Activated CD8-positive, alpha-beta memory T cell treated with anti-CD3 and anti-CD28 coated beads, Interleukin-2, amount 50 U/mL, for 1 hour (primary cell): ENCODE measurements at regions not wholly inside any gene's neighbourhood (a gene's known extent, or its start where the extent isn't known, plus 50 kb on each side); places are given as distances from the start of the nearest gene placed in this dataset.

Experiments
- DNase-seq: peaks from one replicate; pipeline ENCODE4 v3.0.0-alpha.2; 2020; ENCODE audit errors: extremely low read depth

GRCh38 chr5:125138266-125138665 lies 391.8 kb upstream of the ZNF608 start:
- DNase-seq, result no peak

DNA sequence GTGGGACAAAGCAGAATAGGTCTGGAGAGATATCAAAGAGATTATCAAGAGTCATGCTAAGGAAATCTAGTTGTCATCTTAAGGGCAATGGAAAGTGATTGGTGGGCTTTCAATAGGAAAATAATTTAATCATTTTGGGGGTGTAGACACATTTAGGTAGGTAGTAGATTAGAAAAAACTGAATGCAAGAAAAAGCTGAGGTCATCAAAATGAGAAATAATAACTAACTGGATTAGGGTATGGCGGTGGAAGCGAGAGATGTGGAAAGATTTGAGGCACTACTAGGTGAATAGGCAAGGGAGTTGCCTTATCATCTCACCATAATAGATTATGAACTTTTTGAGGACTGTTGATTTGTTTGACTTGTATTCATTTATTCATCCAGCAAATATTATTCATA lies 393.2 kb upstream of the ZNF608 start:
- no peak for DNase-seq

- no peak for DNase-seq
Measured at GRCh38 chr5:125140220-125140619, 393.8 kb upstream of the ZNF608 start.

- no peak for DNase-seq
Measured at GRCh38 chr5:125140855-125141254, 394.4 kb upstream of the ZNF608 start.

DNA sequence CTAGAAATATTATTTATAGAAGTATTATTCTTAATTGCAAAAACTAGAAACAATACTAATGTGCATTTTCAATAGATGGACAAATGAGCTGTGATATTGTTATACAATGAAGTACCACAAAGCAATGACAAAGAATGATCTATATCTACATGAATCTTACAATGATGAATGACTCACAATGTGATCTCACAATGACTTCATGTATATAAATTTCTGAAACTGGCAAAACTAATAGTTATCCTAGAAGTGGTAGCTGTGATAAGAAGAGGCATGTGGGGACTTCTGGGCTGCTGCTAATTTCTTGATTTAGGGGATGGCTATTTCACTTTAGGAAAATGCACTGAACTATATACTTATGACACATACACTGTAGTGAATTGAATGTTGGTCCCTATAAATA lies 396.0 kb upstream of the ZNF608 start:
- DNase-seq, result no peak

DNA sequence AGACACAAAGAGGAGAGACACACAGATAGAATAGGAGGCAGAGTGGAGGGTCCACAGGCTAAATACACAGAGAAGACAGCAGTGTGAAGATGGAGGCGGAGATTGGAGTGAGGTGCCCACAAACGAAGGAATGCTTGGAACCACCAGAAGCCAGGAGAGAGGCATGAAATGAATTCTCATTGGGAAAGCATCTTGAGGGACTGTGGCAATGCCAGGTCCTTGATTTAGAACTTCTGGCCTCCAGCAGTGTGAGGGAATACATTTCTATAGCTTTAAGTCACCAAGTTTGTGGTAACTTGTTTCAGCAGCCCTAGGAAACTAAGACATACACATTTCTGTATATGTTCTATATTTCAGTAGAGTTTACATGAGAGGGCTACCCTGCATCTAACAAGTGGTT lies 396.6 kb upstream of the ZNF608 start:
- no peak for DNase-seq

GRCh38 chr5:125148076-125148475 lies 401.6 kb upstream of the ZNF608 start:
- DNase-seq, result no peak

GRCh38 chr5:125148706-125149105 lies 402.3 kb upstream of the ZNF608 start:
- no peak for DNase-seq

DNA sequence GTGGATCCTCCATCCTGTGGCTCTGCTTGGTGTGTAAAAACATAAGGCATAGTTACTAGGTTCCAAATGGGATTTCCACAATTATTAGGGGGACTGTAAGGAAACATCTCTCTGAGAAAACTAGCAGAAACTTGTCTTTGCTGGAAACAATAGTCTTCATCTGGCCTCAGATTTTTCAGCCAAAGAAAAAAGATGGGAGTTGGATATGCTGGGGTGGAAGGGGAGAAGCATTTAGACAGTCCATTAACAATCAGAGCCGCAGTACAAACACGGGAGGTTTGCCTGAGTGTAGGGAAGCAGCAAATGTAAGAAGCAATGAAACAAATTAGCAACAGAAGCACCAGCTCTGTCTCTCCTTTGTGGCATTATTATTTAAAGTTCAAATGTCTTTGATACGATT lies 402.7 kb upstream of the ZNF608 start:
- no peak for DNase-seq

DNA sequence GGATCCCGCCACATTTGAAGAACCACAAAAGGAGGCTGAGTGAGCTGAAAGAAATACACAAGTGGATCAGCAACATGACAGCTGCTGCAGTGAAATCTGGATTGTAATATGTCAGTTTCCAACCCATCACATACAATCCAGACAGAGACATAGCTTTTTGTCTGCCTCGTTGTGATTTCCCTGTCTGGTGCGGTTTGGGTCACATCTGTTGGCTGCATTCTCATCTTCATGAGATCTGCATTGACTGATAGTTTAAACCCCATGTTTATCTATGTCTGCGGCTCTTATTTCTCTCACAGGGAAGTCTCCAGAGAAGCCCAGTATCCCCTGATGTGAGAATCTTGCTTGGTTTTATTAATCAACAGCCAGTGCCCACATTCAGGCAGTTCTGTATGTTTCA lies 403.1 kb upstream of the ZNF608 start:
- DNase-seq, result no peak

DNA sequence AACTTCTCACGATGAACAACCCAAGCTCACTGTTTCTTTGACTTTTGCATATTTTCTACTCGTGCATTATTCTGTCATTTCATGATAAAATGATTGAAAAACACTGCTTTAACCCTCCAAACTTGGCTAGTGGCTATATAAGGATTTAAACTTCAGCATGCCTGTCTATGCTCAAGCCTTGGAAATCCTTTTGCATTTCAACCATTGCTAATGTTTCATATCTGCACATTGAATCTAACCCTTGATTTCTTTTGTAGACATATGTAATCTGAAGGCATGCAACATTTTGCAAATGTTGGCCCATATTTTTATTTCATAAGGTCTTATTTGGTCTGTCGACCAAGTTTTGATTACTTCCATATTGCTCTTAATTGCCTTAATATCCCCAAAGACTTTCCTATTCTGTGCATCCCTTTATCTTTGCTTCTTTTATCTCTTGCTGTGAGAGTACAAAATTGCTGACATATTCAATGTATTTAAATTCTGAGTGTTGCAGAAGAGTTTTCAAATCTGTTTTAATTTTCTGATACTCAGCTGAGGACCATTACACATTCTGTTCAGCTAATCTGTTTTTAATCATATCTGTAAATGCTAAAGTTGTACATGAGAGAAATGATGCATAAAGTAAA lies 403.7 kb upstream of the ZNF608 start:
- no peak for DNase-seq

GRCh38 chr5:125151150-125151900 lies 404.9 kb upstream of the ZNF608 start:
- no peak for DNase-seq

DNA sequence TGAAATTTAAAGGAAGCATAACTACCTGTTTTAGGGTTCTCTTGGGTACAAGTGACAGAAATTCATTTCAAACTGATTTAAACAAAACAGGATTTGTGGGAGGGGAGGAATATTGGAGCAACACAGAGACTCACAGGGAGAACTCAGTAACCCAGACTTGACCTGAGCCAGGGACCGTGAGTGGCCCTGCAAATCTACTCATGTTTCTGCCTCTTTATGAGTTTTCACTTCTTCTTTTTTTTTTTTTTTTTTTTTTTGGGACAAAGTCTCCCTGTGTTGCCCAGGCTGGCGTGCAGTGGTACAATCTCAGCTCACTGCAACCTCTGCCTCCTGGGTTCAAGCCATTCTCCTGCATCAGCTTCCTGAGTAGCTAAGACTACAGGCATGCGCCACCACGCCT lies 405.6 kb upstream of the ZNF608 start:
- DNase-seq, result no peak

DNA sequence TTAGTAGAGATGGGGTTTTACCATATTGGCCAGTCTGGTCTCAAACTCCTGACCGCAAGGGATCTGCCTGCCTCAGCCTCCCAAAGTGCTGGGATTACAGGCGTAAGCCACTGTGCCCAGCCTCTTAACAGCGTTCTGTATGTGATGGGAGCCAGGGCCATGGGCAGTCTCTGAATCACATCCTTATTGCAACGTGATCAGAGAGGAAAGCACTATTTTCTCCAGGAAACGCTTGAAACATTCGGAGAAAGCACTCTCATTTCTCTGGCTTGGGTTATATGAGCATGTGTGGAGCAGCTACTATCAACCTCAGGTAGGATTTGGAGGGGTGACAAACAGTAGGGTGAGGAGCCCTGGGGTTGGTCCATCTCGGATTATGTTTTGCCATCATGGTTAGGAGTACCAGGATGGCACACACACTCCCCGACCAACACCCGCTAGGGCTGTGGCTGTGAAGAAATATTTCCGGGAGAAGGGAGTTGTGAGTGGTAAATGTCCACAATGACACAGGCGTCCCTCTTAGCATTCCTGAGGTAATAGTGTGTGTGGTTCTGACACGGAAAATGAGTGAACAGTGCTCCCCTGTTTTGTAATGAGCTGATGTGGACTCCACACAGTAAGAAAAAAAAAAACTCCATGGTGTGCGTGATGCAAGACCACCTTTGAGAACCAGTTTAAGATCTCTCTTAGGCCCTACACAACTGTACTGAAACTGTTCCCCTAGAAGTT lies 406.2 kb upstream of the ZNF608 start:
- DNase-seq, result no peak

DNA sequence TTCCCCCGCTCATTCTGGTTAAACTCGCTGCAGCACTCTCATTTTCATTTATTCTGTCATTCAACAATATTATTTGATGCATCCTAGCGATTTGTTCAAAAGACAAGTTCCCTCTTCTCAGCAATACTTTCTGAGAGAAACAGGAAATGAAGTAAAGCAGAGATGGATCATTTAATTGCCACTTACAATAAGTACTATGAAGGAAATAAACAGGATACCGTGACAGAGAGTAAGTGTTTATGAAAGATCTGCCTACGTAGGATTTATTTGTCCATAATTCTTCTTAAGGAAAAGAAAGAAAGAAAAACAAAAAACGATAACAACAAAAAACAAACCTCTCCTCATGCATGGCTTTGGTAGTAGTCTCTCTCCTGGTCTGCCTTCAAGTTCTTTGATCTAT lies 406.8 kb upstream of the ZNF608 start:
- DNase-seq, result no peak

DNA sequence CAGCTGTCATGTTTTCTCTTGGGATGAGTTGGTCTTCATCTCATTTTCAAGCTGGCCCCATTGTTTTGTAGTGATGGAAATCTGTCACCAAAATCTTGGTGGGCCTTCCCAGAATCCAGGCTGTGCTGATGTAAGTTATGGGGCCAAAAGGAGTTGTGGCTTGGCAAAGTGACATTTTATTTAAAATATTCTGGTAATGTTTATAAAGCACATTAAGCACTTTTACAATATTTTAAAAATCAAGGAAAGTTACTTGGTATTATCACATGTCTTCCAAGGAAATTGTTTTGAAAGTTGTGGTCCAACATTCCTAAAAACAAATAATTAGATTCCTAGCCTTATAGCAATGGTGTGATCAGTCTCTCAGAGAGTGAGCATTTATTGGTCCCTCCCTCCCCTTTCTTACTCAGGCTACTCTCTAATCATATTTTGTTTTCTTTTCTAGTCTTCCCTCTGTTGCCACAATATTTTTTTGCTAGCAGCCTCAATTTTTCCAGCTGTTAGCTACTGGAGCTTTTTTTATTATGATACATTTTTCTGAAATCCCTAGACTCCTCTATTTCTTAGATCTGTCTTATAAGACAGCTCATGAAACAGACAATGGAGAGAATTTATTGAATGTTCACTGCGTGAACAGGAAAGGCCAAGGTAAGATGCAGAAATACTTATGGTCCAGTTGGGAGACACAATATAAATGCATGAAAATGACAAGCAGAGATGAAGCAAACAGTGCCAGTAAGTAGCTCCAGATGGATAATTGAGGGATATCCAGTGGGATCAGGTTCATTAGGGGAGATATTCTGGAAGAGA lies 408.1 kb upstream of the ZNF608 start:
- no peak for DNase-seq

- DNase-seq, result no peak
Measured at GRCh38 chr5:125160787-125161502, 414.5 kb upstream of the ZNF608 start.

DNA sequence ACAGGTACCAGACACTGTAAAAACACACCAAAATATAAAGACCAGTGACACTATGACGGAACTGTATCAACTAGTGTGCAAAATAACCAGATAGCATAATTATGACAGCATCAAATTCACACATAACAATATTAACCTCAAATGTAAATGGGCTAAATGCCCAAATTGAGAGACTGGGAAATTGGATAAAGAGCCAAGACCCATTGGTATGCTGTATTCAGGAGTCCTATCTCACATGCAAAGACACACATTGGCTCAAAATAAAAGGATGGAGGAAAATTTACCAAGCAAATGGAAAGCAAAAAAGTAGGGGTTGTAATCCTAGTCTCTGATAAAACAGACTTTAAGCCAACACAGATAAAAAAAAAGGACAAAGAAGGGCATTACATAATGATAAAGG lies 416.3 kb upstream of the ZNF608 start:
- DNase-seq, result no peak

- no peak for DNase-seq
Measured at GRCh38 chr5:125169396-125169795, 423.0 kb upstream of the ZNF608 start.

- DNase-seq, result no peak
Measured at GRCh38 chr5:125171641-125172040, 425.2 kb upstream of the ZNF608 start.

DNA sequence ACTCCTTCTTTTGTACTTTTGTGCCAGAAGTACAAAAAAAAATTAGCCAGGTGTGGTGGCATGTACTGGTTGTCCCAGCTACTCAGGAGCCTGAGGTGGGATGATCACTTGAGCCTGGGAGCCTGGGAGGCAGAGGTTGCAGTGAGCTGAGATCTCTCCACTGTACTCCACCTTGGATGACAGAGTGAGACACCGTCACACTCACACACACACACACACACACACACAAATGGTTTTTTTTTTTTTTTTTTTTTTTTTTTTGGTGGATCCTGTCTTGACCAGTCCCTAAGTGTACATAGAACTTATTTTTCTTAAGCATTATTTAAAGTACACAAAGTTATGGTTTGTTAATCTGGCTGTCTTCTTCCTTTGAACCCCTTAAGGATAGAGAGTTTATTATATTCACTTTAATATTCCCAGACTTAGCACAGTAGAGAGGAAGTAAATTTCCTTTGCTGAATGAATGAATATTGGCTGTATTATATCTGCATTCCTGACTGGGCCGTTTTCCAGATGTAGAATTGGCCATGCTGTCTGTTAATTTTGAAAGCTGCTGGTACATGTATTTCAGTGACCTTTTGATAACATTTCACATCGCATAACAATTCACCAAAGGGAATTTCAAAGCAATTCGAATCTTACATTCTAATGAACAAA lies 429.0 kb upstream of the ZNF608 start:
- DNase-seq, result no peak
